ENCODE measurements at regions not wholly inside any gene's neighbourhood (a gene's known extent, or its start where the extent isn't known, plus 50 kb on each side); places are given as distances from the start of the nearest gene placed in this dataset.

DNA sequence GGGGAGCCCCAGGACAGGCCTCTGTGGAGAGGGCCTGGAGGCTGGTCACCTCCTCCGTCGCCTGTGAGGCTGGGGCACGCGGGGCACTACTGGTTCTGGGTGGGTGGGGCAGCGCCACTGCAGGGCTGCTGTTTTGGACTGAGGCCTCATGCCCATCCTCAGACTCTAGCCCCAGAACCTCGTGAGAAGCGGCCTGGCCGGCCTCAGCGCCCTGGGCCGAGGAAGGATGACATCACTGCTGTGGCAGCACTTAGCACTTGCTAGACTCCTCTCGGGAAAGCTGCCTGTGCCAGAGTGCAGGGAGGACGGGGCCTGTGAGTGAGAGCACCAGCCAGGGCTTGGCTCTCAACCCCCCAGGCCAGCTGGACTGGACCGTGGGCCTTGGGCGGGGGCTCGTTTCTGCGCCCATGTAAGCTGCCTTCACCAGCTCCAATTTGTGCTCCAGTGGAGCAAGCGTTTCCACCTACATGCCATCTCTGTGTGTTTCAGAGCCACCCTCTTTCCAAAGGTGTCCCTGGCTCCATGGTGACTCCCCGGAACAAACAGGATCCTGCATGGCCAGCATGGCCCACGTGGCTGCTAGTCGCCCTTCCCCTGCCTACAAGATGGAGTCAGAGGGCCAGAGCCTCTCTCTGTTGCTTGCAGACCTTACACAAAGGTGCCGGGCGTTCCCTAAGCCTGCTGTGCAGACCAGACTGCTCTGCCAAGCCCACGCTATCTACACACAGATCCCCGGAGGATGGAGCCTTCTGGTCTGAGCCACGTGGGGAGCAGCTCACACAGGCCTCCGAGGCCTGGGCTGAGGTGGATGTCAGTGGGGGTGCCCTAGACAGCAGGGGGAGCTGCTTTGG is 102.9 kb downstream of the CTTN start:
- DNase-seq (ENCODE audit: low spot score) = no peak

DNA sequence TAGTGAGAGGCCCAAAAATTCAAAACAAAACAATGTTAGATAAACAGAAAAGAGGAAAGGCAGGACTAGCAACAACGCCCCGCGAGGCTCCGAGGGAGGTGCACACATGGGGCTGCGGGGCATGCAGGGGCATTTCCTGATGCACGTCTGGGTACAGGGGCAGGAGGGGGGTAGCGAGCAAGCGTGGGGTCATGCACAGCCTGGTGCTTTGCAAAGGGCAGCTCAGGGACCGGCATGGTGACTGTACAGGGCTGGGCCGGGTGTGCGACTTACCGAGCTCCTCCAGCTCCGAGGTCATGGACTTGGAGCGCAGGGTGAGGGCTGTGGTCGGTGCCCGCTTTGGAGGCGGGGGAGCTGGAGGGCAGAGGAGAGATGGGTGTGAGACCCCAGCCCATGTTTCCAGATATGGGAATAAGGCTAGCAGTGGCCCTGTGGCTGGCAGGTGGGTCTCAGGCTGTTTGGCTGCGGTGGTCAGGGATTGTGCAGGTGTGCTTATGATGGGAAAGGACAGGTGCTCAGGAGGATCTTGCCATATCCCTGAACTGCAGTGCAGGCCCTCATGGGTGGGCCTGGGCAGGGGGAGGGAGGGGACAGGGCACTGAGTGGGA is 103.7 kb downstream of the CTTN start:
- no peak for DNase-seq (ENCODE audit: low spot score)

DNA sequence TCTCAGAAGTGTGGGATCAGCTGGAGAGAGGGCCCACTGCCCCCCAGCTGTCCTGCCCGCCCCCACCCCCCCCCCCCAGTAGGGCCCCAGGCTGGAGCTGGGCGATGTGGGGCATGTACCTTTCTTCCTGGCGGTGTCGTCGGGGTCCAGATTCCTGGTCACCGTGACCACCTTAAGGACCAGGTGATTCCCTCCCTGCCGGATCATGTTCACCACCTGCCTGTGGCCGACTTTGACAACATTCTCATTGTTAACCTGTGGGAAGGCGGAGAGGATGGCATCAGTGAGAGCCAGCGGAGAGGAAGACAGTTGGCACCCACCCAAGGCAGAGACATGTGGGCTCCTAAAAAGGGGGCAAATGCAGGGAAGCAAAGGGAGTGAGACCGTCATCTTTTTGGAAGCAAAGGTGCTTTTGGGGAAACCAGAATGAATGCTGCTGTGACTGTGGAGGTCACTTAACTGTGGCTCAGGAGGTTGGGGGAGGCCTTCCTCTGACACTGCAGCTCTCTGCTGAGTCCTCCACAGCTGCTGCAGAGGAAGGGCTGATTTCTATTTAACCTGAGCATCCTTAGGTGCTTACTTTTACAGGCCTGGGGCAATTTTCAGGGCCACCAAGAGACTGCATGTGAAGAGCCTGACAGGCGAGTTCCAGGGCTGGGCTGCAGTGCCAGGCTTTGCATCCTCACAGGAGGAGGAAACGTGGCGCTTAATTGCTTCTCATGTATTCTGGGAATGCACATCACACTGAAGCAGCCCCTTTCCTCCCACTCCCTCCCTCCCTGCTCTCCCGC is 104.5 kb downstream of the CTTN start:
- no peak for DNase-seq (ENCODE audit: low spot score)

DNA sequence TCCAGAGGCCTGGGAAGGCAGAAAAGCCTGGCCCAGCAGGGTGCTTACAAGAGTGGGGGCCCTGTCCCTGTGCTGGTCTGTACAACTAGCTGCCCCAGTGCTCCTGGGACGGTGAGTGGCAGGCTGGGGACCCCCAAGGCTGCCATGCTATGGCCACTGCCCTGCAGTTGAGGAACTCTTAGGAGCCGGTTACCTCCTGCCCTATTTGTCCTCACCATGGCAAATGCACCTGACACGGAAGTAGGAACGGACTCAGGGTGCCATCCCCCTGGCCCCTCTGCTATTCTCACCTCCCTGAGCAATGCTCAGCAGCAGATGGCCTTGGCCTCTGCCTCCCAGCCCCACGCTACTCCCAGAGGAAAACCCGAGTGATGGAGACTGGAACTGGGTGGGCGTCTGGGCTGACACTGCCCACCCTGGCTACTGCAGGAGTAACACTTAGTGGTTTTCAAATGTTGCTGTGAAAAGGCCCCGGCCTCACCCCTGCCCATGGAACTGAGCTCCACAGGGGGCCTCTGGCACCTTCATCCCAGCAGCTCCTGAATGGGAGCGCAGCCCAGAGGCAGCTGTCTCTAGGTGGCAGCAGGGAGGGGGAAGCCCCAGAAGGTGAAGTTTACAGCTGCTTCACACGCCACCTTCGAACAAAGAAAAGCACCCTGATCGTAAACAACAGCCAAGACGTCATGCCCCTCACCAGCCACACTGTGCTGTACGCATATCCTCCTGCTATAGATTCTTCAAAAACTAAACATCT is 105.3 kb downstream of the CTTN start:
- no peak for DNase-seq (ENCODE audit: low spot score)

DNA sequence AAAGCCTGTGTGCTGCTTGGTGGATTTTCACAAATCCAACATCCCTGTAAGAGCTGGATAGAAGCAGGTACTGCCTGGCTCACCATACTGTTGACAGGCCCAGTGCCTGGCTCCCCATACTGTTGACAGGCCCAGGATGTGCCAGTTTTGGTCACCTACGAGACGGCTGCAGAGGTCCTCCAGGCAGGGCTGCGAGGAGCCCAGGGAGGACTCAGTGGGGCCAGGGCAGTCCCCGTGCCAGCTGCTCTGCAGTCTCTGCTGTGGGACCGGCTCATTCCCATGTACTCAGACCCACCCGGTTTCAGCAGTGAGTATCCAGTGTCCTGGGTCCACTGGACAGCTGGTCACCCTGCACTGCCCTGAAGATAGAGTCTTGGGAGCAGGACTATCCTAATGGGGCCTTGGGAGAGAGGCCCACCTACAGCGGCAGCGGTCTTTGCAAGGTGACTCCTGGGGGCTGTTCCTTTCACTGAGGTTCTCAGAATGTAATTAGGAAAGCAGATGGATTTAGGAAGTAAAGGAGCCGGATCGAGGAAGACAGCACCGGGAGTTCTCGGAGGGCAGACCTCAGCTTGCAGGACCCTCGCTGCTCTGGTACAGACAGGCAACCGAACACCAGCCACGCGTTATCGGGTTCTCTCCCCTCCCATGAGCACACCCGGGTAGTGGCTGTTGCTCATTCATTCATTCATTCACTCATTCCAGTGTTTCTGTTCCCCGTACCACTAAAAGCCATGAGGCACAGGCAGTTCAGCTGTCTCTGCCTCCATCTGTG is 106.1 kb downstream of the CTTN start:
- no peak for DNase-seq (ENCODE audit: low spot score)

DNA sequence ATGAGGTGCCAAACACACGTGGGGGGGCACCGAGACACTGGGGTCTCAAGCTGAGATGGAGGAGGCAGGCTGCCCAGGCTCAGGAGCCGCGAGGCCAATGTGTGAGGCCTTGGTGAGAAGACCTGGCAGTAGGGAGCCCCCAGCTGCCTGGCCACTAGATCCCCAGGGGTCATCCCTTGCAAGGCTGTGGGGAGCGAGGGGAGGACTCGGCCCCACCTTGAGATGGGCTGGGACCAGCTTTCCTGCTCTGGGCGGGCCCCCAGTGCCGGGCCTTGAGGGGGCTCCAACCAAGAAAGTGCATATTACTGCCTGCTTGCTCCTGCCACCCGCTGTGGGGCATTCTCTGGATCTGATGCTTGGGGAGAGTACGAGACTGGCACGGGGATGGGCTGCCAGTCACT is 107.0 kb downstream of the CTTN start:
- no peak for DNase-seq (ENCODE audit: low spot score)

DNA sequence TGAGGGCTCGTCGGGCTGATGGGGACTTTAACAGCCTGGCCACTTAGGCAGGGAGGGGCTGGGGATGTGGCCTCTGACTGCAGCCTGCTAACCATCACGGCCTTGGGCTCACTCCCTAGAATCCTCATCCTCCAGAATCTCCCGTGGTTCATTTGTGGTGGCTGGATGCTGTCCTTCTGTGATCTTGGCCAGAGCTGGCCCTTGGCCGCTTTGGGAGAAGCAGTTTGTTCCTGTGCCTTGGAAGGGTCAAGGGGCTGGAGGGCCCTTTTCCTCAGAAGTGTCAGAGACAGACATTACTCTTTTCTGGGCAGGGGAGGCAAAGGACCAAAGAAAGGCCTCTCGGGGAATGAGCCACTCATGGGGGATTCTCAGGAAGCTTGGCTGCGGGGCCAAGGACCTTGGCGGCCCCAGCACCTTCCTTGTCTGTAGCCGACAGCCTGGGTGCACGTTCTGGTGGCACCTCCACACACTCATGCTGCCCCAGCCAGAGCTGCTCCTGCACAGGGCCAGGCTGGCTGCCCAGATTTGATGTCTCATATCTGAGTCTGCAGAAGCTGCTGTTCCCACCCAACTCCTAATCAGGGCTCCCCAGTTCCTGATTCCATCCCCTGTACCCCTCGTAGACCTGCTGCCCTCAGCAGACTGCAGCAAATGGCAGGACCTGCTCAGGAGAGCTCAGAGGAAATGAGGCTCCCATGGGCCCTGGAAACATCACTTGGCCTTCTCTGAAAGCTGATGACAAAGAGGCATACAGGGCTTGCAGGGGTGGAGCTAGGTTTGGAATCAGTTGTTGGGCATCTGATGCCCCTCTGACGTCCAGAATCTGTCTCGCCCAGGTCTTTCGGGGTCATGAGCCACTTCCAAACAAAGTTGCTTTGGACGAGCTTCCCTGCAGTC is 107.7 kb downstream of the CTTN start:
- no peak for DNase-seq (ENCODE audit: low spot score)

DNA sequence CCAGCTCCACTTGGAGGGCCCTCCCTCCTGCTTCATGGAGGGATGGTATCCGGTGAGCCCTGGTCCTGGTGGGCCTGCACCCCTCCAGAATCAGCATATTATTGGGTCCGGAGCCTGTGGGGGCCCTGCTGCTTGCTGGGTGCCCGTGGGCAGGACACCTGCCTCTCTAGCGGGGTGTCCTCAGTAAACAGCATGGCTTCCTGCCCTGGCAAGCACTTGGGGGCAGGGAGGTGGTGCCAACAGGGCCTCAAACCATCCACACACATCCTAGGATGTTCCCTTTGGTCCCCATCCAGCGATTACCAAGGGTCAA is 108.3 kb downstream of the CTTN start:
- DNase-seq (ENCODE audit: low spot score) = no peak

DNA sequence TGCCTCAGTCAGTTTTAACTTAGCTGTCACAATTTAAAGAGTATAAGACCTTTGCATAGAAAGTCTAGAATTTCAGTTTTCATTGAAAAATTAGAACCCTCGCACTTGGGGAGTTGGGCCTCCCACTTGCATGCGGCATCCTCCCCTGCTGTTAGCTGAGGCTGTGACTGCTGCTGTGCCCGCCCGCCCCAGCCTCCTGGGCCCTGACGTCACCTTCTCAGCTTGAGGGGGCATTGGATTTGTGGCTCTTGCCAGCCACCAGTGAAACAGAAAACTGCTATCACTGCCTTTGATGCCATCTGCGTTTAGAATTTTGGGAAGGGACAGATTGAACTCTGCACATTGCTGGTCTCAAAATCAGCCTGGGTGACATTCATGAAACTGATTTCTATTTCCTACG is 108.7 kb downstream of the CTTN start:
- DNase-seq (ENCODE audit: low spot score) = no peak

DNA sequence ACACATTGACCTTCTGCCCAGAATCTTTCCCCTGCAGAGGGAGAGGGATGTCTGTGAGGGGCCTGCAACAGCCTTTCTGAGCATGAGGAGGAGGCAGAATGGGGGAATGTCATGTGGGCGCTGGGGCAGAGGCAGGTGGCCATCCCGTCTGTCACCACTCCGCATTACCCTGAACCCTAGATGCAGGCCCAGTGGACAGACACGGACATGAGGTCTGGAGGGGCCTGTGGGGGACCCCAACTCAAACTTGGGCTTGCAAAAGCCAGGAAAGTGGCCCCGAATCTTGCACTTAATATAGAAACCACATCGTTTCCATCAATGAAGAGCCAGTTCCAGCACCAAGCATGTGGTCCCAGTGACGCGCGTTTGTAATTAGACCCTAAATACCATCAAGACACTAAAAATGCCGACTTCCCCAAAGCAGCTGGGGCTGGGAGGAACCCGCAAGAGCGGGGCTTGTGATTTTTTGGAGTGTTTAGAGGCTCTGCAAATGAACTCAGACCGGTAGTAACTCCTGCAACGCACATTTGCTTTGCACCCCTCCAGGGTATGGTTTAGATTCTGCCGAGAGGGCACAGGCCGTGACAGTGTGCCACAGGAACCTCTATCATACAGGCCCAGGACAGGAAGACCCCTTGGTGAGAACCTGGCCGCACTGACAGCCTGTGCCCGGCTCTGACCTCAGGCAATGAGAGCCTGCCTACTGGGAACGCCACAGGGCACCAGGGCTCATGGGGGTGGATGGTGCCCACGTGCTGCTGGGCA is 109.3 kb downstream of the CTTN start:
- DNase-seq (ENCODE audit: low spot score) = no peak

DNA sequence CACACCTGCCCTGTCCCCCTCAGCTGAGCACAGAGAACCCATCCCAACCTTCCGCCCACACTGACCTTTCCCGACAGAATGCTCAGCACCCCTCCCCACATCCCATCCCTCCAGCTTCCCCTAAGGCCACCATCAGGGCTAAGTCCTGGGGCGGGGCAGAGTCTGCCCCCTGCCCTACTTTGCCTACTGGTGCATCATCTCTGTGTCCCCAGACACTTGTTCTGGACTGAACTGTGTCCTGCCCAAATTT is 109.8 kb downstream of the CTTN start:
- DNase-seq (ENCODE audit: low spot score) = no peak

DNA sequence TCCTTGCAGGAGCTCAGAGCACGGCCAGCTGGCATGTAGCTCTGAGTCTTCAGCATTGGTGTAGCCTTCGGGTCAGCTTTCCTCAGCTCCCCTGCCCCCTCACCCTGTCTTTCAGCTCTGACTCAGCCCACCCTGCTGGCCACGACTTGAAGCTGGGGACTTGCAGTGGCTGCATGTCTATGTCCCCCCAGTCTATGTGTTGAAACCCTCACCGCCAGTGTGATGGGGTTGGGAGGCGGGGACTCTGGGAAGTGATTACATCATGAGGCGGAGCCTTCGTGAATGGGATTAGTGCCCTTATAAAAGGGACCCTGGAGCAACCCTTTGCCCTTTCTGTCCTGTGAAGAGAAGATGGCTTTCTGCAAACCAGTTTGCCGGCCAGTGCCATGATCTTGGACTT is 111.1 kb downstream of the CTTN start:
- no peak for DNase-seq (ENCODE audit: low spot score)

DNA sequence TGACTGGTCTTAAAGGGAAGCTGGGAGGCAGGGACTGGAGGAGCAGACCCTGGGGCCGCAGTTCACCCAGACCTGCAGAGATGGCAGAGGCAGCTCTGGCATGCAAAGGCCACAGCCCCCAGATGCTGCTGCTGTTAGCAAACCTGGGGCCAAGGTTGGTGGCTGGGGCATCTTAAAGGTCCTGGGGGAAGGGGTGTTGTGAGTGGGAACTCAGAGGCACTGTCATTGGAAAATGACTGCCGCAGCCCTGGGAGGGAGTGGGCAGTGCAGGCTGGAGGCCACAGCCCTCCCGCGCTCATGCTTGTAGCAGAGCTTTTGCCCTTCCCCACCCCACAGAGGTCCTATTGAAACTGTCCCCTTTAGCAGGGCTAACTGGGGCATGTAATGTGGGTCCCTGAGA is 111.8 kb downstream of the CTTN start:
- no peak for DNase-seq (ENCODE audit: low spot score)

DNA sequence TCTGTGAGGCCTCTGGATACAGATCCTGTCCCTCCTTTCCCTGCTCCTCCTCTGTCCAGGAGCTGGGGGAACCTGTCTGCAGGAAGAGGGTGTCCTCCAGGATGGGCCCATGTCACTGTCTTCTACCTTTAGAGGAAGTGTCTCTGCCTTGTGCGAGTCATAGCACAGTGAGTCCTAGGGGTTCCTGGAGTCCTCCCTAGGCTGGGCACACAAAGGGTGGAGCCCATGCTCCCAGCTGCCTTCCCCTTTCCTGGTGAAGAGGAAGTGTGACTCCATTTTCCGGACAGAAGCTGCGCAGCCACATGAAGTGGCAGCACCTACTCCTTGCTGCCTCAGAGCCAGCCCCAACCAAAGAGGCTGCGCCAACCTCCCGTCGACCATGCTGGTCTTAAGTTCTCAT is 112.2 kb downstream of the CTTN start:
- DNase-seq (ENCODE audit: low spot score) = no peak

DNA sequence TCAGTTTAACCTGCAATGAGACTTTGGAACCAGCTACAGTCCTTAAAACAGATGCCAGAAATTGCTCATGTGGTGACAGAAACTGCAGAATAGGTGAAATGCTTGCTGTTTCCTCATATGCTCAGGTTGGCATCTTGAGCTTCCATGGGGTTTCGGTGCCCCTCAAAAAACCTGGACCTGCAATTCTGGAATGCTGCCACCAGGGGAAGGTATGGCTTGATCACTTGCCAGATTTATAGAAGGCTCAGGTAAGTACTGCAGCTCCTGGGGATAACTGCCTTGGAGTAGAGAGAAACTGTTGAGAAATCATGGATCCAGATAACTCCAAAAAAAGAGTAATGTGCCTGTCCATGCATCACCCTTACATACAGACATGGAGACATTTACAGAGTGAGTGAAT is 113.0 kb downstream of the CTTN start:
- no peak for DNase-seq (ENCODE audit: low spot score)

DNA sequence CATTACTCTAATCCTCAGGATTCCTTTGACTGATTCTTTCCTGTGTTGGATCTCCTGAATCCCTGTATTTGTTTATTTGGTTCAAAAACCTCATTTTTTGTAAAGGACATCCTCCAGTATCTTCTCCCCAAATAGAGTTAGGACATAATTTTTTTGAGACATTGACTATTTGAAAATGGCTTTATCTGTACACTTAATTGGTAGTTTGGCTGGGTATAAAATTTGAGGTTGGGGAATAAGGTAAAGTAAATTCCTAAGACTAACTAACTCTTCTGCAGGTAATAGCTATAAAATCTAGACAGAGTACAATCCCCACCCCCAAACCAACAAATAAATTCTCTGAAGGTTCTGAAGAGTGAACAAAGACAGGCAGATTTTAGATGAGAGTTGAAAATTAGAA is 114.4 kb downstream of the CTTN start:
- DNase-seq (ENCODE audit: low spot score) = no peak

DNA sequence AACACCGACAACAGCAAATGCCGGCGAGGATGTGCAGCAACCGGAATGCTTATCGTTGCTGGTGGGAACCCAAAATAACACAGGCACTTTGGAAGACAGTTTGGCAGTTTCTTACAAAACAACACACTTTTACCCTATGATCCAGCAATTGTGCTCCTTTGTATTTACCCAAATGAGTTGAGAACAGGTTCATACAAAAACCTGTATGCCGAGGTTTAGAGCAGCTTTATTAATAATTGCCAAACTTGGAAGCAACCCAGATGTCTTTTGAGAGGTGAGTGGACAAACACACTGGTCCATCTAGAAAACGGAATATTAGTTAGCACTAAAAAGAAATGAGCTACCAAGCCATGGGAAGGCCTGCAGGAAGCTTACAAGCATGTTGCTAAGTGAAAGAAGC is 118.9 kb downstream of the CTTN start:
- no peak for DNase-seq (ENCODE audit: low spot score)

DNA sequence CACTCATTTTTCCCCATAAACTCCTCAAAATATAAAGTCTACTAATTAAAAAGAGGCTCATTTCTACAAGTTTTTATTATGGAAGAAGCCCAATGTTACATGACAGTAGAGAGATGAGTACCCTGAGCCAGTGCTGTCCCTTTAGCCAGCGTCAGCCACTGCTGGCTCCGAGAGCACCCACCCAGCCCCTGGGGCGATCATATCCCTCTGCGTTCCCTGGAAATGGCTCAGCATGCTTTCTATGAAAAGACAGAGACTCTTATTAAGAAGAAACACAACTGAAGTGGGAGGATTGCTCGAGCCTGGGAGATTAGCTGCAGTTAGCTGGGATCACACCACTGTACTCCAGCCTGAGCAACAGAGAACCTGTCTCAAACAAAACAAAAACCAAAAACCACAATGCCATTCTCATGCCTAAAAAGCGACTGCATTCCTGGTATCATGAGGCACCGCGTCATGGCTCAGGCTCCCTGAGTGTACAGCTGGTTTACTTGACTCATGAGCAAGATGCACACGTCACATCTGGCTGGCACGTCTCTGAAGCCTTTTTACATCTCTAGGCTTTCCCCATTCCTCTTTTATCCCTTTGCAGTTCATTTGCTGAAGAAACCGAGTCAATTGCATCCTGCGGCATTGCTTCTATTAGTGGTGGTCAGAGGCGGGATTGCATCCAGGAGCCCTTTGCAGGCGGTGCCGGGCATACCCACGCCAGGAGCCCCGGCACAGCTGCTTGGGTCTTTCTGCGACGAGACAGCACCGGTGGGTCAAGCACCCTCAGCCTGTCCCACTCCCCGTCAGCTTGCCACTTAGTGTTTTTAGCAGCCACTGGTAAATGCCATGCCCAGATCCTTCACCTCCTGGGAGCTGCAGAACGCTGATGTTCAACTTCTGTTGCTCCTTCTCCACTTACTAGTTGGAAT is 119.9 kb downstream of the CTTN start:
- no peak for DNase-seq (ENCODE audit: low spot score)

DNA sequence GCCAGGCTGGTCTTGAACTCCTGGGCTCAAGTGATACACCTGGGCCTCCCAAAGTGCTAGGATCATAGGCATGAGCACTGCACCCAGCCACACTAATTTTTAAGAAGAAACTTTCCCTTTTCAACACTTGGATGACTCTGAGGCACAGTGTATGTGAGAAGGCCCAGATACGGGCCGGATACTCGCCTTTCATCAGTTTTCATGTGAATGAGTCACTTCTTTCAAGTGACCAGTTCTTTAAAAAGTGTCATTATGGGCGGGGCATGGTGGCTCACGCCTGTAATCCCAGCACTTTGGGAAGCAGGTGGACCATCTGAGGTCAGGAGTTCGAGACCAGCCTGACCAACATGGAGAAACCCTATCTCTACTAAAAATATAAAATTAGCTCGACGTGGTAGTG is 120.8 kb downstream of the CTTN start:
- no peak for DNase-seq (ENCODE audit: low spot score)

All from hematopoietic multipotent progenitor cell treated with erythropoietin and hydrocortisone succinate and interleukin-3 and kit ligand, for 15 days (in vitro differentiated cells).